ENCODE measurements at regions not wholly inside any gene's neighbourhood (a gene's known extent, or its start where the extent isn't known, plus 50 kb on each side); places are given as distances from the start of the nearest gene placed in this dataset.

DNA sequence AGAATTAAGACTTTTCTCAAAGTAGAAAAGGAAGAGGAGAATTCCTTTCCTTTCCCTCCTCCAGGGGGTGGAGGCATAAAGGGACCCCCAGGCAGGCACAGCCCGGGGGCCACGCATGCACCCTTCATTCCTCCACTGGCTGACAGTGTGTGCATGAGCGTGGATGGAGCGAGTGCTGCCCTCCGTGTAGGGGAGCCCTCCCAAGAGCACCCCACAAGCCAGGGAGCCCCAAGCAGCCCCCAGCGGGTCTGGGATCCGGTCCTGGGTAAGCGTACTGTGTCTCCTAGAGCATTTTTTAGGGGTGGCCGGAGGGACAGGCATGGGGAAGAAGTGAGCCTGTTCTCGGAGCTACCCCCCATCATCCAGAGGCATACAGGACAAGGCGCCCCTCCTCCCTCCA, 120.5 kb downstream of the SIK1 start:
- H3K9ac ChIP-seq (ENCODE audit: low read length): no peak overlapping the region
- H3K27ac Mint-ChIP-seq: no peak overlapping the region

DNA sequence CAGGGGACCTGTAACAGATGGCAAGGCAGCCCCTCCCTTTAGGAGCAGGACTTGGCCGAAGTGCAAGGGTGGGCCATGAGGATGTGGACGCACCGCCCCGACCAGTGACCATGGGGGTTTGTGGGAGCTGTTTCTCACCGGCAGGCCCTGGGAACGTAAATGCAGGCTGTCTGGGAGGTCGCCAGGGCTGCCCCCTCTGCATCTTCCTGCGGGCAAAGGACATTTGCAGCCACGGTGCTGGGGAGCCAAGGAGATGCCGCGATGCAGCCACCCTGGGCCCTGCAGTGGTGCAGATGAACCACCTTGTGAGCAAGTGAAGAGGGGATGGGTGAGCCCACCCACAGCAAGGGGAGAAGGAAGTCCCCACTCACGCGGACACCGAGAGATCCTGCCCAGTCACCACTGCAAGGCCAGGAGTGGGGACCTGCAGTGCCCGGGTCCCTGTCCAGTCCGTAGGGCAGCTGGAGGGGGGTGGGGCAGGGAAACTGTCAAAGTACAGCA, 121.1 kb downstream of the SIK1 start:
- Histone ChIP-seq H2AFZ (ENCODE audit: insufficient read depth, low read depth, low read length, poor library complexity, severe bottlenecking) (no peak overlapping the region), H3K4me2 (replicated peaks; ENCODE audit: low read depth, low read length, poor library complexity, severe bottlenecking) (no peak overlapping the region), H3K27ac (ENCODE audit: low read length in 2 of 2) (no peak overlapping the region), H3K4me1 (ENCODE audit: control insufficient read depth in 2 of 2, insufficient read depth in 2 of 2, low read length in 2 of 2) (peaks cover 17 to 38% of the 10 kb centered on the region in 2 donors), H3K36me3 (replicated peaks in 1 of 2; ENCODE audit: control extremely low read depth in 1 of 2, control insufficient read depth in 1 of 2, extremely low read depth in 1 of 2, insufficient read depth in 2 of 2, low read length in 1 of 2) (no peaks in the 10 kb centered on the region), H3K4me3 (ENCODE audit: control extremely low read depth in 1 of 5, extremely low read depth in 1 of 5, insufficient read depth in 1 of 5, low read depth in 2 of 5, low read length in 4 of 5) (no peak overlapping the region), H3K27me3 (replicated peaks in 1 of 4; ENCODE audit: control extremely low read depth in 1 of 4, control insufficient read depth in 3 of 4, insufficient read depth in 4 of 4, low read length in 3 of 4) (peaks cover 0 to 11% (median 1%) of the 10 kb centered on the region in 4 experiments), H3K79me2 (ENCODE audit: control insufficient read depth, insufficient read depth, low read length) (no peaks in the 10 kb centered on the region), H3K9me3 (ENCODE audit: control extremely low read depth in 1 of 3, control insufficient read depth in 2 of 3, insufficient read depth in 1 of 3, low read length in 2 of 3) (no peaks in the 10 kb centered on the region), H3K9ac (ENCODE audit: low read length) (no peak overlapping the region), H4K20me1 (ENCODE audit: control insufficient read depth, insufficient read depth, low read length, poor library complexity, severe bottlenecking) (no peaks in the 10 kb centered on the region)
- ATAC-seq (ENCODE audit: low read depth) (no peak), DNase-seq (no peak)
- intact Hi-C loops (cut with micrococcal nuclease): no loop called here
- ChIA-PET CTCF (interaction anchor here (1.2 kb wide), 1 partner anchor 10 kb away, joined by 3 read pairs; no protein-coding TSS in a partner anchor), POLR2A (no interaction called here)
- no peak overlapping the region for H3K4me3 Mint-ChIP-seq
- TF ChIP-seq EZH2 (IDR thresholded peaks at IDR 0.05; ENCODE audit: borderline replicate concordance, insufficient read depth, low read depth, low read length, poor library complexity, severe bottlenecking): no peak
- TF ChIP-seq, protein P1, sequence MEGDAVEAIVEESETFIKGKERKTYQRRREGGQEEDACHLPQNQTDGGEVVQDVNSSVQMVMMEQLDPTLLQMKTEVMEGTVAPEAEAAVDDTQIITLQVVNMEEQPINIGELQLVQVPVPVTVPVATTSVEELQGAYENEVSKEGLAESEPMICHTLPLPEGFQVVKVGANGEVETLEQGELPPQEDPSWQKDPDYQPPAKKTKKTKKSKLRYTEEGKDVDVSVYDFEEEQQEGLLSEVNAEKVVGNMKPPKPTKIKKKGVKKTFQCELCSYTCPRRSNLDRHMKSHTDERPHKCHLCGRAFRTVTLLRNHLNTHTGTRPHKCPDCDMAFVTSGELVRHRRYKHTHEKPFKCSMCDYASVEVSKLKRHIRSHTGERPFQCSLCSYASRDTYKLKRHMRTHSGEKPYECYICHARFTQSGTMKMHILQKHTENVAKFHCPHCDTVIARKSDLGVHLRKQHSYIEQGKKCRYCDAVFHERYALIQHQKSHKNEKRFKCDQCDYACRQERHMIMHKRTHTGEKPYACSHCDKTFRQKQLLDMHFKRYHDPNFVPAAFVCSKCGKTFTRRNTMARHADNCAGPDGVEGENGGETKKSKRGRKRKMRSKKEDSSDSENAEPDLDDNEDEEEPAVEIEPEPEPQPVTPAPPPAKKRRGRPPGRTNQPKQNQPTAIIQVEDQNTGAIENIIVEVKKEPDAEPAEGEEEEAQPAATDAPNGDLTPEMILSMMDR (IDR thresholded peaks at IDR 0.05): no peak
- H3K27me3 Mint-ChIP-seq: peaks cover 13% of the 10 kb centered on the region
- no peak overlapping the region for H3K27ac Mint-ChIP-seq
- H3K4me1 Mint-ChIP-seq: peaks cover 36% of the 10 kb centered on the region
- H3K9me3 Mint-ChIP-seq (ENCODE audit: insufficient read depth): no peaks in the 10 kb centered on the region
- WGBS (ENCODE audit: insufficient coverage): 96% methylated on average over 16 of the region's 16 CpGs

More for the DNA sequence above, 120.5 kb downstream of the SIK1 start:
- H3K4me3 Mint-ChIP-seq: no peak overlapping the region
- Histone ChIP-seq H3K9me3 (ENCODE audit: control extremely low read depth in 1 of 3, control insufficient read depth in 2 of 3, insufficient read depth in 1 of 3, low read length in 2 of 3) (no peaks in the 10 kb centered on the region), H3K4me3 (ENCODE audit: control extremely low read depth in 1 of 5, extremely low read depth in 1 of 5, insufficient read depth in 1 of 5, low read depth in 2 of 5, low read length in 4 of 5) (no peak overlapping the region), H3K4me2 (replicated peaks; ENCODE audit: low read depth, low read length, poor library complexity, severe bottlenecking) (no peak overlapping the region), H3K36me3 (replicated peaks in 1 of 2; ENCODE audit: control extremely low read depth in 1 of 2, control insufficient read depth in 1 of 2, extremely low read depth in 1 of 2, insufficient read depth in 2 of 2, low read length in 1 of 2) (no peaks in the 10 kb centered on the region), H3K27ac (ENCODE audit: low read length in 2 of 2) (no peak overlapping the region), H4K20me1 (ENCODE audit: control insufficient read depth, insufficient read depth, low read length, poor library complexity, severe bottlenecking) (no peaks in the 10 kb centered on the region), H3K4me1 (ENCODE audit: control insufficient read depth in 2 of 2, insufficient read depth in 2 of 2, low read length in 2 of 2) (peaks cover 17 to 39% of the 10 kb centered on the region in 2 donors), H2AFZ (ENCODE audit: insufficient read depth, low read depth, low read length, poor library complexity, severe bottlenecking) (no peak overlapping the region), H3K27me3 (replicated peaks in 1 of 4; ENCODE audit: control extremely low read depth in 1 of 4, control insufficient read depth in 3 of 4, insufficient read depth in 4 of 4, low read length in 3 of 4) (peaks cover 0 to 11% (median 1%) of the 10 kb centered on the region in 4 experiments), H3K79me2 (ENCODE audit: control insufficient read depth, insufficient read depth, low read length) (no peaks in the 10 kb centered on the region)
- H3K27me3 Mint-ChIP-seq: peaks cover 13% of the 10 kb centered on the region
- ATAC-seq (ENCODE audit: low read depth) (no peak), DNase-seq (no peak)
- TF ChIP-seq, protein P1 (IDR thresholded peaks at IDR 0.05): no peak
- no peak for TF ChIP-seq EZH2 (IDR thresholded peaks at IDR 0.05; ENCODE audit: borderline replicate concordance, insufficient read depth, low read depth, low read length, poor library complexity, severe bottlenecking)
- H3K9me3 Mint-ChIP-seq (ENCODE audit: insufficient read depth): no peaks in the 10 kb centered on the region
- intact Hi-C loops (cut with micrococcal nuclease): no loop called here
- ChIA-PET POLR2A (no interaction called here), CTCF (interaction anchor here (1.2 kb wide), 1 partner anchor 9 kb away, joined by 3 read pairs; no protein-coding TSS in a partner anchor)
- H3K4me1 Mint-ChIP-seq: peaks cover 40% of the 10 kb centered on the region
- 90% methylated on average over 8 of the region's 11 CpGs for WGBS (ENCODE audit: insufficient coverage)

Data from B cell (primary cell).